CD8-positive, alpha-beta memory T cell (primary cell): ENCODE measurements at regions not wholly inside any gene's neighbourhood (a gene's known extent, or its start where the extent isn't known, plus 50 kb on each side); places are given as distances from the start of the nearest gene placed in this dataset.

Source experiments
- CTCF ChIA-PET: fragments of 350-600 bp; sonication (Branson Sonifier 250); formaldehyde crosslinking; loops from one replicate; lab custom pipeline; 2021; ENCODE audit warnings: antibody characterized with exemption; lab: Charles Lee
- POLR2A ChIA-PET: fragments of 350-600 bp; sonication (Branson Sonifier 250); formaldehyde crosslinking; loops from one replicate; lab custom pipeline; 2021; ENCODE audit warnings: antibody characterized with exemption; lab: Charles Lee
- DNase-seq, 5 donors: peaks; one replicate each; pipeline versions ENCODE4 v3.0.0 to v3.0.0-alpha.2; 2020 to 2022; ENCODE audit warnings: mixed read lengths in 1 of 5
- H3K27ac ChIP-seq: one replicate; pipeline ENCODE4 v1.7.0; 2013; ENCODE audit warnings: low read depth, mild to moderate bottlenecking, low read length, moderate library complexity
- H3K27me3 ChIP-seq: 2 replicates; pipeline ENCODE4 v1.7.0; 2013; ENCODE audit warnings: low read length, mild to moderate bottlenecking; ENCODE audit not compliant: insufficient read depth, poor library complexity, severe bottlenecking
- H3K36me3 ChIP-seq: 2 replicates; pipeline ENCODE4 v1.7.0; 2013; ENCODE audit warnings: mild to moderate bottlenecking, low read length, moderate library complexity; ENCODE audit not compliant: insufficient read depth
- H3K4me1 ChIP-seq: 2 replicates; pipeline ENCODE4 v1.7.0; 2013; ENCODE audit warnings: mild to moderate bottlenecking, low read length, moderate library complexity; ENCODE audit not compliant: insufficient read depth
- H3K4me3 ChIP-seq: 2 replicates; pipeline ENCODE4 v1.7.0; 2013; ENCODE audit warnings: mild to moderate bottlenecking, low read length
- H3K9me3 ChIP-seq: 2 replicates; pipeline ENCODE4 v1.7.0; 2013; ENCODE audit warnings: mild to moderate bottlenecking, low read length
- H3K27ac Mint-ChIP-seq, 8 donors: one replicate each; pipeline ENCODE4 v1.8.0; 2020 to 2021; ENCODE audit warnings: mixed read lengths in 8 of 8, mild to moderate bottlenecking in 6 of 8, inconsistent platforms in 3 of 8, moderate library complexity in 3 of 8
- H3K27me3 Mint-ChIP-seq, 2 donors: one replicate each; pipeline ENCODE4 v1.8.0; 2020 to 2021; ENCODE audit warnings: mixed read lengths in 2 of 2, mild to moderate bottlenecking in 1 of 2, moderate library complexity in 1 of 2
- H3K36me3 Mint-ChIP-seq, 3 donors: one replicate each; pipeline ENCODE4 v1.8.0; 2020 to 2021; ENCODE audit warnings: mixed read lengths in 3 of 3, inconsistent platforms in 1 of 3, mild to moderate bottlenecking in 1 of 3
- H3K4me1 Mint-ChIP-seq, 3 donors: one replicate each; pipeline ENCODE4 v1.8.0; 2020 to 2021; ENCODE audit warnings: mixed read lengths in 3 of 3, inconsistent platforms in 1 of 3, mild to moderate bottlenecking in 1 of 3
- H3K4me3 Mint-ChIP-seq, 7 donors: one replicate each; pipeline ENCODE4 v1.8.0; 2020 to 2021; ENCODE audit warnings: mixed read lengths in 7 of 7, mild to moderate bottlenecking in 6 of 7, moderate library complexity in 4 of 7, inconsistent platforms in 2 of 7
- H3K9me3 Mint-ChIP-seq, 5 donors: one replicate each; pipeline ENCODE4 v1.8.0; 2020 to 2022; ENCODE audit warnings: mixed read lengths in 5 of 5, mild to moderate bottlenecking in 3 of 5, moderate library complexity in 2 of 5, inconsistent platforms in 1 of 5

GRCh38 chr5:171672556-171672955, 113.1 kb upstream of the SMIM23 start:
- ChIA-PET POLR2A (no interaction called here), CTCF (interaction anchor here (1.1 kb wide), 1 partner anchor 12 kb away, joined by 3 read pairs; no protein-coding TSS in a partner anchor)
- Mint-ChIP-seq H3K4me3 (no peak overlapping the region), H3K27ac (no peak overlapping the region), H3K9me3 (peaks cover 0 to 3% (median 0%) of the 10 kb centered on the region in 5 donors), H3K27me3 (peaks cover 10 to 28% of the 10 kb centered on the region in 2 donors), H3K36me3 (no peaks in the 10 kb centered on the region), H3K4me1 (no peaks in the 10 kb centered on the region)
- no peaks in the 10 kb centered on the region for H3K4me1 ChIP-seq
- H3K4me3 ChIP-seq: no peak overlapping the region
- H3K9me3 ChIP-seq: no peaks in the 10 kb centered on the region
- H3K27ac ChIP-seq: no peak overlapping the region
- H3K27me3 ChIP-seq: no peaks in the 10 kb centered on the region
- no peaks in the 10 kb centered on the region for H3K36me3 ChIP-seq
- no peak for DNase-seq

GRCh38 chr5:171673328-171673727, 112.3 kb upstream of the SMIM23 start:
- no peaks in the 10 kb centered on the region for H3K4me1 Mint-ChIP-seq

GRCh38 chr5:171673840-171674239, 111.8 kb upstream of the SMIM23 start:
- no peaks in the 10 kb centered on the region for H3K9me3 ChIP-seq
- no peak overlapping the region for H3K4me3 ChIP-seq
- Mint-ChIP-seq H3K27me3 (peaks cover 8 to 23% of the 10 kb centered on the region in 2 donors), H3K36me3 (no peaks in the 10 kb centered on the region), H3K9me3 (peaks cover 0 to 3% (median 0%) of the 10 kb centered on the region in 5 donors), H3K4me3 (no peak overlapping the region), H3K4me1 (no peaks in the 10 kb centered on the region), H3K27ac (peak overlapping the region in 1 of 8 donors; percentile 5)
- no peaks in the 10 kb centered on the region for H3K4me1 ChIP-seq
- H3K27me3 ChIP-seq: no peaks in the 10 kb centered on the region
- POLR2A ChIA-PET: no interaction called here
- no peak overlapping the region for H3K27ac ChIP-seq
- CTCF ChIA-PET: no interaction called here
- no peak for DNase-seq
- H3K36me3 ChIP-seq: no peaks in the 10 kb centered on the region

More at GRCh38 chr5:171673328-171673727, 112.3 kb upstream of the SMIM23 start:
- ChIA-PET CTCF (no interaction called here), POLR2A (no interaction called here)
- Histone ChIP-seq H3K9me3 (no peaks in the 10 kb centered on the region), H3K4me1 (no peaks in the 10 kb centered on the region), H3K36me3 (no peaks in the 10 kb centered on the region), H3K27ac (no peak overlapping the region), H3K4me3 (no peak overlapping the region), H3K27me3 (no peaks in the 10 kb centered on the region)
- H3K36me3 Mint-ChIP-seq: no peaks in the 10 kb centered on the region
- DNase-seq: no peak
- peaks cover 0 to 3% (median 0%) of the 10 kb centered on the region in 5 donors for H3K9me3 Mint-ChIP-seq
- H3K4me3 Mint-ChIP-seq: no peak overlapping the region
- H3K27me3 Mint-ChIP-seq: peaks cover 12 to 27% of the 10 kb centered on the region in 2 donors
- H3K27ac Mint-ChIP-seq: no peak overlapping the region

- no peaks in the 10 kb centered on the region for H3K9me3 ChIP-seq
- CTCF ChIA-PET: no interaction called here
- H3K4me1 ChIP-seq: no peaks in the 10 kb centered on the region
- no peak overlapping the region for H3K27ac Mint-ChIP-seq
- no peak overlapping the region for H3K27ac ChIP-seq
- H3K4me3 Mint-ChIP-seq: no peak overlapping the region
- H3K4me3 ChIP-seq: no peak overlapping the region
- H3K9me3 Mint-ChIP-seq: peaks cover 0 to 3% (median 0%) of the 10 kb centered on the region in 5 donors
- H3K27me3 Mint-ChIP-seq: peaks cover 8 to 27% of the 10 kb centered on the region in 2 donors
- no peaks in the 10 kb centered on the region for H3K36me3 ChIP-seq
- POLR2A ChIA-PET: no interaction called here
- H3K27me3 ChIP-seq: no peaks in the 10 kb centered on the region
- DNase-seq: no peak
- no peaks in the 10 kb centered on the region for H3K36me3 Mint-ChIP-seq
- H3K4me1 Mint-ChIP-seq: no peaks in the 10 kb centered on the region
These were observed 110.1 kb upstream of the SMIM23 start for GRCh38 chr5:171675511-171675910.

- Mint-ChIP-seq H3K27me3 (peaks cover 8 to 27% of the 10 kb centered on the region in 2 donors), H3K36me3 (peaks cover 0 to 1% (median 0%) of the 10 kb centered on the region in 3 donors), H3K27ac (no peak overlapping the region), H3K9me3 (peaks cover 0 to 3% (median 0%) of the 10 kb centered on the region in 5 donors), H3K4me3 (no peak overlapping the region), H3K4me1 (no peaks in the 10 kb centered on the region)
- Histone ChIP-seq H3K27me3 (no peaks in the 10 kb centered on the region), H3K9me3 (no peaks in the 10 kb centered on the region), H3K27ac (no peak overlapping the region), H3K36me3 (no peaks in the 10 kb centered on the region), H3K4me1 (no peaks in the 10 kb centered on the region), H3K4me3 (no peak overlapping the region)
- no peak for DNase-seq
- ChIA-PET POLR2A (no interaction called here), CTCF (interaction anchor here (0.7 kb wide), 1 partner anchor 10 kb away, joined by 3 read pairs; no protein-coding TSS in a partner anchor)
These were observed 109.2 kb upstream of the SMIM23 start for GRCh38 chr5:171676286-171676944.

- H3K27ac ChIP-seq: no peak overlapping the region
These were observed 107.0 kb upstream of the SMIM23 start for GRCh38 chr5:171678646-171679045.

GRCh38 chr5:171680485-171680884, 105.1 kb upstream of the SMIM23 start:
- no peak for DNase-seq
- no peak overlapping the region for H3K27ac ChIP-seq
- H3K27ac Mint-ChIP-seq: no peak overlapping the region
- ChIA-PET CTCF (no interaction called here), POLR2A (no interaction called here)
- H3K36me3 Mint-ChIP-seq: peaks cover 0 to 1% (median 0%) of the 10 kb centered on the region in 3 donors
- no peaks in the 10 kb centered on the region for H3K27me3 ChIP-seq
- H3K4me3 ChIP-seq: no peak overlapping the region
- peaks cover 8 to 31% of the 10 kb centered on the region in 2 donors for H3K27me3 Mint-ChIP-seq
- H3K4me3 Mint-ChIP-seq: peak overlapping the region in 1 of 7 donors; percentile 49
- peaks cover 0 to 2% (median 0%) of the 10 kb centered on the region in 5 donors for H3K9me3 Mint-ChIP-seq
- no peaks in the 10 kb centered on the region for H3K4me1 Mint-ChIP-seq
- H3K9me3 ChIP-seq: no peaks in the 10 kb centered on the region
- no peaks in the 10 kb centered on the region for H3K4me1 ChIP-seq
- H3K36me3 ChIP-seq: no peaks in the 10 kb centered on the region

More at GRCh38 chr5:171678646-171679045, 107.0 kb upstream of the SMIM23 start:
- no peaks in the 10 kb centered on the region for H3K4me1 ChIP-seq
- Mint-ChIP-seq H3K36me3 (peaks cover 0 to 1% (median 0%) of the 10 kb centered on the region in 3 donors), H3K4me3 (no peak overlapping the region), H3K9me3 (peaks cover 0 to 5% (median 0%) of the 10 kb centered on the region in 5 donors), H3K27ac (no peak overlapping the region), H3K4me1 (no peaks in the 10 kb centered on the region), H3K27me3 (peaks cover 8 to 39% of the 10 kb centered on the region in 2 donors)
- ChIA-PET CTCF (interaction anchor here (1.2 kb wide), 1 partner anchor 9 kb away, joined by 3 read pairs; no protein-coding TSS in a partner anchor), POLR2A (no interaction called here)
- H3K27me3 ChIP-seq: no peaks in the 10 kb centered on the region
- no peak for DNase-seq
- H3K4me3 ChIP-seq: no peak overlapping the region
- H3K36me3 ChIP-seq: no peaks in the 10 kb centered on the region
- H3K9me3 ChIP-seq: no peaks in the 10 kb centered on the region

- Mint-ChIP-seq H3K27me3 (peaks cover 10 to 29% of the 10 kb centered on the region in 2 donors), H3K27ac (no peak overlapping the region), H3K9me3 (peaks cover 0 to 2% (median 0%) of the 10 kb centered on the region in 5 donors), H3K36me3 (peaks cover 0 to 1% (median 0%) of the 10 kb centered on the region in 3 donors), H3K4me3 (no peak overlapping the region), H3K4me1 (no peaks in the 10 kb centered on the region)
- Histone ChIP-seq H3K36me3 (no peaks in the 10 kb centered on the region), H3K27me3 (no peaks in the 10 kb centered on the region), H3K4me3 (no peak overlapping the region), H3K9me3 (no peaks in the 10 kb centered on the region), H3K4me1 (no peaks in the 10 kb centered on the region), H3K27ac (no peak overlapping the region)
- CTCF ChIA-PET: no interaction called here
- POLR2A ChIA-PET: no interaction called here
- no peak for DNase-seq
These were observed 104.6 kb upstream of the SMIM23 start for GRCh38 chr5:171681061-171681460.
